Endothelial cell (in vitro differentiated cells): ENCODE measurements at regions not wholly inside any gene's neighbourhood (a gene's known extent, or its start where the extent isn't known, plus 50 kb on each side); places are given as distances from the start of the nearest gene placed in this dataset.

Experiments
- DNase-seq: peaks from one replicate; pipeline ENCODE4 v3.0.0; 2021; ENCODE audit warnings: low spot score
- H3K27ac Mint-ChIP-seq: one replicate; pipeline ENCODE4 v1.8.0; 2021; ENCODE audit warnings: mixed read lengths, inconsistent platforms; ENCODE audit not compliant: unreplicated experiment
- H3K27me3 Mint-ChIP-seq: one replicate; pipeline ENCODE4 v1.8.0; 2021; ENCODE audit warnings: mild to moderate bottlenecking, moderate library complexity, mixed read lengths, inconsistent platforms; ENCODE audit not compliant: unreplicated experiment
- H3K36me3 Mint-ChIP-seq: one replicate; pipeline ENCODE4 v1.8.0; 2021; ENCODE audit warnings: mild to moderate bottlenecking, low read depth, mixed read lengths, inconsistent platforms; ENCODE audit not compliant: unreplicated experiment
- H3K4me1 Mint-ChIP-seq: one replicate; pipeline ENCODE4 v1.8.0; 2021; ENCODE audit warnings: mild to moderate bottlenecking, mixed read lengths, inconsistent platforms; ENCODE audit not compliant: unreplicated experiment
- H3K4me3 Mint-ChIP-seq: one replicate; pipeline ENCODE4 v1.8.0; 2021; ENCODE audit warnings: mild to moderate bottlenecking, mixed read lengths, inconsistent platforms; ENCODE audit not compliant: unreplicated experiment
- H3K9me3 Mint-ChIP-seq: one replicate; pipeline ENCODE4 v1.8.0; 2021; ENCODE audit warnings: mixed read lengths, inconsistent platforms; ENCODE audit not compliant: unreplicated experiment
- CTCF ChIP-seq: fragments of 200-600 bp; sonication (generic); IDR thresholded peaks from one replicate; pipeline ENCODE4 v1.5.0; 2021; ENCODE audit warnings: antibody characterized with exemption; ENCODE audit not compliant: unreplicated experiment

- H3K4me3 Mint-ChIP-seq = no peak overlapping the region
- no peaks in the 10 kb centered on the region for H3K4me1 Mint-ChIP-seq
- H3K9me3 Mint-ChIP-seq = no peaks in the 10 kb centered on the region
- no peaks in the 10 kb centered on the region for H3K27me3 Mint-ChIP-seq
- no peak for TF ChIP-seq CTCF
- DNase-seq = no peak
- H3K36me3 Mint-ChIP-seq = no peaks in the 10 kb centered on the region
- no peak overlapping the region for H3K27ac Mint-ChIP-seq
These were observed 1871.9 kb upstream of the CDH6 start for GRCh38 chr5:29321591-29321990.

- TF ChIP-seq CTCF = no peak
- H3K27ac Mint-ChIP-seq = no peak overlapping the region
- H3K36me3 Mint-ChIP-seq = no peaks in the 10 kb centered on the region
- H3K4me3 Mint-ChIP-seq = no peak overlapping the region
- DNase-seq = no peak
- H3K9me3 Mint-ChIP-seq = no peaks in the 10 kb centered on the region
- no peaks in the 10 kb centered on the region for H3K27me3 Mint-ChIP-seq
- no peaks in the 10 kb centered on the region for H3K4me1 Mint-ChIP-seq
These were observed 1884.1 kb upstream of the CDH6 start for GRCh38 chr5:29309359-29309758.

DNA sequence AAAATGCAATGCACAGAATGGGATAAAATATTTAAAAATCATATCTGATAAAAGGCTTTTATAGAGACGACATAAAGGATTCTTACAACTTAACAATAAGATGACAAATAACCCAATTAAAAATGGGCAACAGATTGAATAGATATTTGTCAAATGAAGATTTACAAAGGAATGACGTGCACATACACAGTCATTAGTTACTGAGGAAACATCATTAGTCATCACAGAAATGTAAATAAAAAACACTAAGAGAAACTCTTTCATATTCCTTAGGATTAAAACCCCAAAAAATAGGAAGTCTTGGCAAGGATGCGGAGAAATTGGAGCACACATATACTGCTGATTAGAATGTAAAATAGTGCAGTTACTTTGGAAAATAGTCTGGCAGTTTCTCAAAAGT, 1886.0 kb upstream of the CDH6 start:
- H3K4me1 Mint-ChIP-seq = no peaks in the 10 kb centered on the region
- no peak overlapping the region for H3K27ac Mint-ChIP-seq
- no peaks in the 10 kb centered on the region for H3K36me3 Mint-ChIP-seq
- no peaks in the 10 kb centered on the region for H3K9me3 Mint-ChIP-seq
- DNase-seq = no peak
- no peaks in the 10 kb centered on the region for H3K27me3 Mint-ChIP-seq
- H3K4me3 Mint-ChIP-seq = no peak overlapping the region
- TF ChIP-seq CTCF = no peak

DNA sequence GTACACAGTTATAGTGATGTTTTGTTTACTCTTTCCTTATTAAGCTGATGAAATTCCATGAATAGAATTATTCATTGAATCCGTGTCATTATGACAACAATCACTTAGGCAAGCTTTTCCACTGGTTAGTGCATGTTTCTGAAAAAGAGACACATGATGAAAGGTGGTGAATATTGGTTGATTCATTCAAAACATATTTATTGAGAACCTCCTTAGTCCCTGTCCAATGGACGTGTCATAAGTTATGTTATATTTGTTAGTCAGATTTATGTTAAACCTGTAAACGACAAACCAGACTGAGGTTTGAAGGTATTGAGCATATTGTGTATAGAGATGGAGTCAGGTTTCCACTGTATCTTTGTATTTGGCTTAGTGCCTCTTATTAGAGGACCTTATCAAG, 1888.9 kb upstream of the CDH6 start:
- Mint-ChIP-seq H3K27ac (no peak overlapping the region), H3K4me3 (no peak overlapping the region), H3K36me3 (no peaks in the 10 kb centered on the region), H3K27me3 (no peaks in the 10 kb centered on the region), H3K9me3 (no peaks in the 10 kb centered on the region), H3K4me1 (no peaks in the 10 kb centered on the region)
- DNase-seq = no peak
- no peak for TF ChIP-seq CTCF

DNA sequence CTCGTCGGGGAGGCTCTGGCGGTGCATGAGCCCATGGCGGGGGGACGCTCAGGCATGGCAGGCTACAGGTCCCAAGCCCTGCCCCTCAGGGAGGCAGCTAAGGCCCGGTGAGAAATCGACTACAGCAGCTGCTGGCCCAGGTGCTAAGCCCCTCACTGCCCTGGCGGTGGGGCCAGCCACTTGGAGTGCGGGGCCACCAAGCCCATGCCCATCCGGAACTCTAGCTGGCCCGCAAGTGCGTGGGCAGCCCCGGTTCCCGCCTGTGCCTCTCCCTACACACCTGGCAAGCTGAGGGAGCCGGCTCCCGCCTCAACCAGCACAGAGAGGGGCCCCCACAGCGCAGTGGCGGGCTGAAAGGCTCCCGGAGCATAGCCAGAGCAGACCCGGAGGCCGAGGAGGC, 1896.9 kb upstream of the CDH6 start:
- TF ChIP-seq CTCF = no peak
- H3K9me3 Mint-ChIP-seq = no peaks in the 10 kb centered on the region
- no peaks in the 10 kb centered on the region for H3K27me3 Mint-ChIP-seq
- H3K4me3 Mint-ChIP-seq = no peak overlapping the region
- H3K27ac Mint-ChIP-seq = no peak overlapping the region
- no peaks in the 10 kb centered on the region for H3K36me3 Mint-ChIP-seq
- DNase-seq = no peak
- no peaks in the 10 kb centered on the region for H3K4me1 Mint-ChIP-seq
